GM12878 (cell line): ENCODE measurements at regions not wholly inside any gene's neighbourhood (a gene's known extent, or its start where the extent isn't known, plus 50 kb on each side); places are given as distances from the start of the nearest gene placed in this dataset.

Experiments
- ATAC-seq: fragments of 200-7000 bp; cut with Tn5 transposase; 3 replicates; pipeline ENCODE4 v1.9.1; 2020; ENCODE audit warnings: mild to moderate bottlenecking, moderate library complexity
- BruUV-seq: library from RNA; stranded (reverse); fragments of 400-500 nt; replicated peaks from 2 replicates; lab custom pipeline; 2021; lab: Mats Ljungman, UMichigan
- CTCF ChIA-PET: fragments of 300-600 bp; sonication (Branson Sonifier 250); formaldehyde crosslinking; extraction: SDS; loops from one replicate; lab custom pipeline; 2021; ENCODE audit warnings: inconsistent platforms; lab: Yijun Ruan, JAX
- POLR2A ChIA-PET: fragments of 350-600 bp; formaldehyde crosslinking; extraction: SDS; loops from one replicate; lab custom pipeline; 2021; ENCODE audit warnings: inconsistent platforms; lab: Charles Lee
- RAD21 ChIA-PET: fragments of 300-600 bp; sonication (Branson Sonifier 250); formaldehyde crosslinking; loops from one replicate; lab custom pipeline; 2023; ENCODE audit warnings: antibody characterized with exemption; ENCODE audit not compliant: unreplicated experiment; lab: Charles Lee
- SMC1A ChIA-PET: fragments of 300-600 bp; sonication (Branson Sonifier 250); formaldehyde crosslinking; loops from one replicate; lab custom pipeline; 2023; ENCODE audit not compliant: unreplicated experiment, uncharacterized antibody; lab: Charles Lee
- DNase-seq: peaks from one replicate; pipeline ENCODE4 v3.0.0-alpha.2; 2011; ENCODE audit warnings: low read depth, low spot score
- FAIRE-seq: peaks from 3 replicates; lab custom pipeline; 2011; peaks lifted over from hg19 to GRCh38; lab: Jason Lieb, UNC
- H2AFZ ChIP-seq: 2 replicates; pipeline ENCODE4 v1.6.0; 2011; ENCODE audit warnings: low read depth, low read length, control low read depth; ENCODE audit not compliant: control insufficient read depth
- H3K27ac ChIP-seq: 2 replicates; pipeline ENCODE4 v1.5.1; 2011; ENCODE audit warnings: control low read depth; ENCODE audit not compliant: control insufficient read depth, insufficient read depth
- H3K27me3 ChIP-seq, 2 experiments: replicated peaks in 1 of 2; 2 replicates each; pipeline versions ENCODE4 v1.6.0 to v1.6.1; 2011; ENCODE audit warnings: low read length in 1 of 2; ENCODE audit not compliant: control insufficient read depth in 2 of 2, insufficient read depth in 2 of 2
- H3K36me3 ChIP-seq, 2 experiments: 2 replicates each; pipeline ENCODE4 v1.5.1; 2011; ENCODE audit warnings: low read length in 1 of 2; ENCODE audit not compliant: control insufficient read depth in 2 of 2, insufficient read depth in 2 of 2
- H3K4me1 ChIP-seq: 2 replicates; pipeline ENCODE4 v1.6.1; 2011; ENCODE audit warnings: mild to moderate bottlenecking, low read length, moderate library complexity, mixed read lengths; ENCODE audit not compliant: control insufficient read depth, insufficient read depth
- H3K4me2 ChIP-seq: 2 replicates; pipeline ENCODE4 v1.6.0; 2011; ENCODE audit warnings: control low read depth; ENCODE audit not compliant: control insufficient read depth, insufficient read depth
- H3K4me3 ChIP-seq: fragments of 200-600 bp; sonication (generic); 2 replicates; pipeline ENCODE4 v1.5.1; 2016
- H3K79me2 ChIP-seq: 2 replicates; pipeline ENCODE4 v1.6.0; 2011; ENCODE audit warnings: low read length; ENCODE audit not compliant: control insufficient read depth, insufficient read depth
- H3K9ac ChIP-seq: 2 replicates; pipeline ENCODE4 v1.8.0; 2011; ENCODE audit warnings: low read length, control low read depth, mixed read lengths; ENCODE audit not compliant: control insufficient read depth, insufficient read depth
- H3K9me3 ChIP-seq: replicated peaks from 3 replicates; pipeline ENCODE4 v1.5.1; 2011; ENCODE audit warnings: mild to moderate bottlenecking, low read length; ENCODE audit not compliant: control insufficient read depth, insufficient read depth
- H4K20me1 ChIP-seq: 2 replicates; pipeline ENCODE4 v1.6.0; 2011; ENCODE audit not compliant: control insufficient read depth, insufficient read depth
- CHD1 ChIP-seq: IDR thresholded peaks from 2 replicates; pipeline ENCODE4 v1.6.1; 2012; ENCODE audit warnings: low read depth, low read length, improper control_type of control experiment
- CREM ChIP-seq: IDR thresholded peaks from 2 replicates; pipeline ENCODE4 v1.6.1; 2014; ENCODE audit warnings: antibody characterized with exemption, low read depth
- E2F8 ChIP-seq: fragments of 450-650 bp; IDR thresholded peaks from 2 replicates; pipeline ENCODE4 v1.6.1; 2018; ENCODE audit warnings: mild to moderate bottlenecking, low read depth, moderate library complexity; ENCODE audit not compliant: partially characterized antibody
- EZH2 ChIP-seq: IDR thresholded peaks from 2 replicates; pipeline ENCODE4 v1.6.1; 2012; ENCODE audit warnings: low read depth, mild to moderate bottlenecking, control low read depth, inconsistent platforms, low read length, borderline replicate concordance; ENCODE audit not compliant: control insufficient read depth
- IKZF1 ChIP-seq: fragments of 450-650 bp; conservative IDR thresholded peaks from 2 replicates; pipeline ENCODE4 v1.6.1; 2017; ENCODE audit warnings: antibody characterized with exemption, mild to moderate bottlenecking
- JUND ChIP-seq: IDR thresholded peaks from 2 replicates; pipeline ENCODE4 v1.6.1; 2012; ENCODE audit warnings: low read depth, mild to moderate bottlenecking, low read length, improper control_type of control experiment, moderate library complexity
- MYC ChIP-seq: IDR thresholded peaks from 2 replicates; pipeline ENCODE4 v1.6.1; 2011; ENCODE audit warnings: mild to moderate bottlenecking, low read length, moderate library complexity, inconsistent platforms; ENCODE audit not compliant: insufficient read depth, insufficient replicate concordance, insufficient read length, severe bottlenecking
- NFIC ChIP-seq: IDR thresholded peaks from 2 replicates; pipeline ENCODE4 v1.6.1; 2012; ENCODE audit warnings: low read depth, mild to moderate bottlenecking, inconsistent platforms, low read length, moderate library complexity
- NR2C1 ChIP-seq: fragments of 450-650 bp; IDR thresholded peaks from 2 replicates; pipeline ENCODE4 v1.6.1; 2017; ENCODE audit warnings: antibody characterized with exemption, mild to moderate bottlenecking, moderate library complexity
- NRF1 ChIP-seq: conservative IDR thresholded peaks from 2 replicates; pipeline ENCODE4 v1.6.1; 2011; ENCODE audit warnings: mild to moderate bottlenecking, low read depth, low read length, improper control_type of control experiment
- POU2F2 ChIP-seq: IDR thresholded peaks from 3 replicates; pipeline ENCODE4 v1.6.1; 2011; ENCODE audit warnings: low read depth, mild to moderate bottlenecking, low read length, borderline replicate concordance
- RBBP5 ChIP-seq: fragments of 200-600 bp; sonication (generic); conservative IDR thresholded peaks from 2 replicates; pipeline ENCODE4 v1.6.1; 2016
- SIN3A ChIP-seq: IDR thresholded peaks from 2 replicates; pipeline ENCODE4 v1.6.1; 2012; ENCODE audit warnings: low read depth, low read length, improper control_type of control experiment
- SREBF1 ChIP-seq: IDR thresholded peaks from 2 replicates; pipeline ENCODE4 v1.6.1; 2012; ENCODE audit warnings: mild to moderate bottlenecking, low read length
- ZNF217 ChIP-seq: fragments of 450-650 bp; IDR thresholded peaks from 2 replicates; pipeline ENCODE4 v1.6.1; 2017; ENCODE audit warnings: antibody characterized with exemption, mild to moderate bottlenecking
- WGBS: methylation state at CpG from one replicate; pipeline ENCODE4 v1.1.6; 2016; ENCODE audit warnings: low lambda C conversion rate; ENCODE audit not compliant: insufficient replicate concordance, insufficient coverage; ENCODE audit errors: missing lambda C conversion rate; 5-methylcytosine and 5-hydroxymethylcytosine counted together
- in situ Hi-C: fragments of 300-500 bp; cut with MboI; formaldehyde crosslinking; loops from 9 replicates; pipeline ENCODE4 v1.14.3; 2018; ENCODE audit warnings: mixed read lengths
- intact Hi-C: fragments of 100-400 bp; cut with micrococcal nuclease; formaldehyde crosslinking; loops from one replicate; pipeline ENCODE4 v1.14.2; 2022; ENCODE audit not compliant: unreplicated experiment
- TF ChIP-seq, protein P1 (sequence below): fragments of 150-350 bp; IDR thresholded peaks from 2 replicates; pipeline ENCODE4 v1.6.1; 2014; ENCODE audit warnings: mild to moderate bottlenecking, low read depth, low read length

GRCh38 chr4:124591637-124592036, 120.9 kb downstream of the ANKRD50 start:
- Histone ChIP-seq H4K20me1 (no peaks in the 10 kb centered on the region), H3K27ac (no peak overlapping the region), H3K4me2 (no peak overlapping the region), H3K4me1 (no peaks in the 10 kb centered on the region), H3K79me2 (no peaks in the 10 kb centered on the region), H2AFZ (no peak overlapping the region), H3K9ac (no peak overlapping the region), H3K36me3 (no peaks in the 10 kb centered on the region), H3K9me3 (no peaks in the 10 kb centered on the region), H3K27me3 (no peaks in the 10 kb centered on the region), H3K4me3 (no peak overlapping the region)
- WGBS, result 0% methylated on average over 2 of the region's 2 CpGs
- BruUV-seq, result no TSS peak
- intact Hi-C loops, result no loop called here
- SMC1A ChIA-PET, result no interaction called here
- RAD21 ChIA-PET, result interaction anchor here (0.6 kb wide), 1 partner anchor 114 kb away, joined by 3 read pairs; no protein-coding TSS in a partner anchor
- POLR2A ChIA-PET, result no interaction called here
- no peak for FAIRE-seq
- no peak for TF ChIP-seq NFIC
- no peak for TF ChIP-seq MYC
- DNase-seq, result no peak
- no peak for ATAC-seq
- CTCF ChIA-PET, result no interaction called here
- in situ Hi-C loops, result no loop called here

DNA sequence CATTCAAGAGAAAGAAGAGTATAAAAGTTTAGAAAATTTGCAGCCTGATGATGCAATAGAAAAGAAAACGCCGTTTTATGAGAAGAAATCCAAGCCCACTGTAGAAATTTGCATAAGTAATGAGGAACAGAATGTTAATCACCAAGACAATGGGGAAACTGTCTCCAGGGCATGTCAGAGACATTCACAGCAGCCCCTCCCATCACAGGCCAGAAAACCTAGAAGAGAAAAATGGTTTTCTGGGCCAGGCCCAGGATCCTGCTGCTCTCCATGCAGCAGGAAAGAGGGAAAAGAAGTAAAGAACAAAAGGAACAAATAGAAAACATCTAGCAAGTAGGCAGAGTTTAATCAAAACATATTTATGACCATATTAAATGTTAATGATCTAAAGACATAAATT, 119.0 kb downstream of the ANKRD50 start:
- Histone ChIP-seq H3K9ac (no peak overlapping the region), H4K20me1 (no peaks in the 10 kb centered on the region), H3K27me3 (no peaks in the 10 kb centered on the region), H2AFZ (no peak overlapping the region), H3K4me3 (no peak overlapping the region), H3K27ac (no peak overlapping the region), H3K4me2 (no peak overlapping the region), H3K36me3 (no peaks in the 10 kb centered on the region), H3K79me2 (no peaks in the 10 kb centered on the region), H3K9me3 (no peaks in the 10 kb centered on the region), H3K4me1 (no peaks in the 10 kb centered on the region)
- ChIA-PET RAD21 (no interaction called here), CTCF (no interaction called here), POLR2A (no interaction called here), SMC1A (no interaction called here)
- 0% methylated on average over 2 of the region's 2 CpGs for WGBS
- BruUV-seq, result no TSS peak
- intact Hi-C loops (no loop called here), in situ Hi-C loops (no loop called here)
- ATAC-seq (no peak), DNase-seq (no peak), FAIRE-seq (no peak)
- TF ChIP-seq CREM, result no peak
- no peak for TF ChIP-seq RBBP5
- TF ChIP-seq NR2C1, result no peak
- no peak for TF ChIP-seq E2F8
- TF ChIP-seq JUND, result no peak
- TF ChIP-seq SIN3A, result no peak
- TF ChIP-seq, protein P1, sequence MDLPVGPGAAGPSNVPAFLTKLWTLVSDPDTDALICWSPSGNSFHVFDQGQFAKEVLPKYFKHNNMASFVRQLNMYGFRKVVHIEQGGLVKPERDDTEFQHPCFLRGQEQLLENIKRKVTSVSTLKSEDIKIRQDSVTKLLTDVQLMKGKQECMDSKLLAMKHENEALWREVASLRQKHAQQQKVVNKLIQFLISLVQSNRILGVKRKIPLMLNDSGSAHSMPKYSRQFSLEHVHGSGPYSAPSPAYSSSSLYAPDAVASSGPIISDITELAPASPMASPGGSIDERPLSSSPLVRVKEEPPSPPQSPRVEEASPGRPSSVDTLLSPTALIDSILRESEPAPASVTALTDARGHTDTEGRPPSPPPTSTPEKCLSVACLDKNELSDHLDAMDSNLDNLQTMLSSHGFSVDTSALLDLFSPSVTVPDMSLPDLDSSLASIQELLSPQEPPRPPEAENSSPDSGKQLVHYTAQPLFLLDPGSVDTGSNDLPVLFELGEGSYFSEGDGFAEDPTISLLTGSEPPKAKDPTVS, result no peak
- no peak for TF ChIP-seq CHD1
- TF ChIP-seq POU2F2, result no peak
- TF ChIP-seq SREBF1, result no peak
- no peak for TF ChIP-seq NRF1
- no peak for TF ChIP-seq ZNF217
- no peak for TF ChIP-seq EZH2
- no peak for TF ChIP-seq IKZF1
